ENCODE measurements at regions not wholly inside any gene's neighbourhood (a gene's known extent, or its start where the extent isn't known, plus 50 kb on each side); places are given as distances from the start of the nearest gene placed in this dataset.

DNA sequence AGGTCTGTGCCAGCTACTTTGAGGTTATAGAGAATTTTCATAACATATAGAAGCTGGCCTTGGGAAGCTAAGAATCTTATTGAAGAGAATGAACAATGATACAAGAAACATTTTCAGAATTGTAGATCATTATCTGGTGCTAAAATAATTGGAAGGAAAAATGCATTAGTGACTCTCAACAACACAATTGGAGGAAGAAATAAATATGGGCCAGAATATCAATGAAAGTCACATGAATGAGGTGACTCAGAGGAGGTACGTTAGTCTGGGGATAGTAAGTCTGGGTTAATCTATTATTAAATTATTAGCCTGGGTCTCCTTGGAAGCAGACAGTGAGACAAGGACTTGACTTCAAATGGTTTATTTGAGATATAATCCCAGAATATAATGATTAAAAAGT lies 529.3 kb upstream of the SLIT2 start:
- DNase-seq (ENCODE audit: low read depth in 2 of 2): peak in 1 of 2 donors; percentile 65

DNA sequence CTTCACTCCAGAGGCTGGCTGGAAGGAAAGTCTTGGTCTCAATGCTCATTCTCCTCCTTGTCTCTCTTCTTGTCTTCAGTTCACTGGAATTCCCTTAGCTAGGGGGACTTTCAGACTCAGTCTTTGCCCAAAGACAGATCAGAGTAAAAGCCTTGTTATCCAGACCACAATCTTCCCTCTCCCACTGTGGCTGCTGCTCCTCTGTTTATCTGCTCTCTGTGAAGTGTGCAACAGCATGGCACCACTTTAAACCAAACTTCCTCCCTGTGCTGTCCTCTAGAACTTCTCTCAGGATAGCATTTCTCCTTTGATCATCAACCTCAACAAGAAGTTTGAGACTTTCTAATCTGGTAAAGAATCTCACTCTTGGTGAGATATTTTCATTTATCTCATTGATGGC lies 530.1 kb upstream of the SLIT2 start:
- DNase-seq (ENCODE audit: low read depth in 2 of 2): no peak

DNA sequence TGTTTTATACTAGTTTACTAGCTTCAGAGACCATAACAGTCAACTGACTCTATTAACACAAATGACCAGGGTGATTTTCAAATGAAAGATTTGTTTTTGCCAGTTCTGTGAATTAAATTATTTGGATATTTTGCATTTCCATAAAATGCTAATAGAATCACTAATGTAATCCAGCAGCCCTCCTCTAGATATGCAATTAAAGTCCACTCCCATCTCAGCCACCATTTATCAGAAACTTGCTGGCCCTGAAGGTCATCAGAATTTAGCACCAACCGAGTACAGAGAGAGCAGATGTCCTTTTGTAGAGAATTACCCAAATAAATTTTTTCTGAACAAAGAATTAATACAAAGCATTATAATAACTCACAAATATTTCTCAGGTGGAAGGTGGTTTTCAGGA lies 531.1 kb upstream of the SLIT2 start:
- DNase-seq (ENCODE audit: low read depth in 2 of 2): no peak

DNA sequence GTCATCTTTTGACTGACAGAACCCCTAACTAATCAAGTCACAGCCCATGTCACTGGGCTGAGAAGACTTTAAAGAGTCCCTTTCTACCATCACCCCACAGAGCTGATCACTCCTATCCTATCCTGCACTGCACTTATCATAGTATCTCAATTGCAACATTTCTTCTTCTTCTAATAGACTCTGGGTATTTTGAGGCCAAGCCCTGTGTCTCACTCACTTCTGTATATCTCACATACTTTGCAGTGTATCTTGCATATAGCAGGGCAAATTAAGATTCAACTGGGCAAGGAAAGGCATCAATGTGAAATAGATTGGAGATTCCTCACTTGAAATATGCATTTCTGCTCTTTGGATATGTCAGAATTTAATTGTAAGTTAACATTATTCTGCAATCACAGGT lies 531.5 kb upstream of the SLIT2 start:
- no peak for DNase-seq (ENCODE audit: low read depth in 2 of 2)

DNA sequence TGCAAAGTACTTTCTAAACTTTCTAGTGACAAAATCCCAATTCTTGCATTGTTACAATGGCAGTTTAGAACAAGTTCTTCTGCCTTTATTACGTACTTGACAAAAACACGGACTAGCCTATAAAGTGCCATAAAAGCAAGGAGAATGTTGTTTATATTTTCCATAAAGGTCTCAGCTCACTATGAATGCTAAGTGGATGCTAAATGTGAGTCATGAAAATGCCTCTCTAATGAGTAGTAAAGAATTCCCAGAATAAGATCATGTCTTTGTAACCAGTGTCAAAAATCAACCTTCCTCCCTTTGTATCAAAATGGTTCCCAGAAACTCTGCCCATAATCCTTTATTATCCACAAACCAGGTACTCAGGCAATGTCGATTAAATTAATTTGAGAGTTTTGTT lies 539.8 kb upstream of the SLIT2 start:
- peak in 1 of 2 donors; percentile 24 for DNase-seq (ENCODE audit: low read depth in 2 of 2)

DNA sequence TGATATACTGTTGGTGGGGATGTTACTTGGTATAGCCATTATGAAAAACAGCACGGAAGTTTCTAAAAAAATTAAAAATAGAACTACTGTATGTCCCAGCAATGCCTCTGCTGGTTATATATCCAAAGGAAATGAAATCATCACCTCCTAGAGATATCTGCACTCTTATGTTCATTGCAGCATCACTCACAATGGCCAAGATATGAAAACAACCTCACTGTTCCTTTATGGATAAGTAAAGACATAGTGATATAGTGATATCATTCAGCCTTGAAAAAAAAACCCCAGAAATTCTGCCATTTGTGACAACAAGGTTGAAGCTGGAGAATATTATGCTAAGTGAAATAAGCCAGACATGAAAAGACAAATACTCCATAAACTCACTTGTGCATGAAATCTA lies 543.8 kb upstream of the SLIT2 start:
- DNase-seq (ENCODE audit: low read depth in 2 of 2): no peak

DNA sequence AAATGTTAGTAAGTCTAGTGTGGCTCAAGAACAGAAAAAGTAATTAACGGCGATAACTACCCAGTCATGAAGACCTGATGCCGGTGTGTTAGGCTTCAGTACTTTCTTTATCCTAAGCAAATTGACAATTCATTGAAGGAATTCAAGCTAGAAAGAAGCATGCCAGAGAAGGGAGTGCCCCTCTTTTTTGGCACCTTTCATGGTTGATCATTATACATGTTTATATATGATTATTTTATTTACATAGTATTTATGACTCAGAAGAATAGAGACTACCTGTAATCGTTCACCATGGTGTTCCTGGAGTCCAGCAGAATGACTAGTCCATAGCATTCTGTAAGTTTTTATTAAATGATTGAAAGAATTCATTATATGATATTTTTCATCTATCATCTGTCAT lies 548.3 kb upstream of the SLIT2 start:
- DNase-seq (ENCODE audit: low read depth in 2 of 2): no peak

DNA sequence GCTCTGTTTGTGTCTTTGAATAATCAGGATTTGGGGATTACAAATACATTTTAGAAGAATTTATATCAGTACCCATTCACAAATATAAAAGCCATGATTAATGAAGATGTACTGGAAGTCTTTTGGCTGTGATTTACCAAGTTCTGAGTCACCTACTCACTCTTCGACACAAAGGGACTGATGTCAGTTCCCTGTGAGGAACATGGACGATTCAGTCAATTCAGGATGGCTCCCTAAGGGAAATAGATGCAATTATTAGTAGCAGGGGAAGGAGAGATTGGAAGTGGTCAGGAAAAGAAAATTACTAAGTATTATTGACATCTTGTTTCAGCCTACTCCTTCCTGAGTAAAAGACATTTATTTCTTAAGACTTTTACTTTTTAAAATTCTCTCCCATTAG lies 550.7 kb upstream of the SLIT2 start:
- peak in 1 of 2 donors; percentile 7 for DNase-seq (ENCODE audit: low read depth in 2 of 2)

DNA sequence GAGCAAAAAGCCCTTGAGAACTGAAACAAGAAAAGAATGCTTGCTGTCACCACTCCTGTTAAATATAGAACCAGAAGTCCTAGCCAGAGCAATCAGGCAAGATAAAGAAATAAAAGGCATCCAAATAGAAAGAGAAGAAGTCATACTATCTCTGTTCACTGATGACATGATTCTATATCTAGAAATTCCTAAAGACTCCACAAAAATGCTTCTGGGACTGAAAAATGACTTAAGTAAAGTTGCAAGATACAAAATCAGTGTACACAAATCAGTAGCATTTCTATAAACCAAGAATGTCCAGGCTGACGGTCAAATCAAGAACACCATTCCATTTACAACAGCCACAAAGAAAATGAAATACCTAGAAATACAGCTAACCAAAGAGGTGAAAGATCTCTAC lies 552.7 kb upstream of the SLIT2 start:
- no peak for DNase-seq (ENCODE audit: low read depth in 2 of 2)

DNA sequence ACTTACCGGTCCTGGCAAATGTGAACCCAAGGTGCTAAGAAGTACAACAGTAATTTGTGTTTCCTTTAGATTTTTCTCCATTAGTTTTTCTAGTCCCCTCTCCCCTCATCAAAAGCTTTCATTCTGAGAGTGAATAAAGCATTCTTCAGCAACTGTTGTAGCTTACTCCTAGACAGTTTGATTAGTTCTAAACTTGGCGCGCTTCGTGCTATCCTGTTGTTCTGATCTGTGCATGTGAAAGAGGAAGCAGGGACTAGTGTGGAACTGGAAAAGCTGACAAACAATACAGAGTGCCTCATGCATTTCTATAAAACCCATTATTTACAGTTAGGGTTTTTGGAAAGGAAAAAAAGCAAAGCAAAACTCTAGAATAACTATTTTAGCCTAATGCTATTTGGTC lies 556.9 kb upstream of the SLIT2 start:
- DNase-seq (ENCODE audit: low read depth in 2 of 2): no peak

DNA sequence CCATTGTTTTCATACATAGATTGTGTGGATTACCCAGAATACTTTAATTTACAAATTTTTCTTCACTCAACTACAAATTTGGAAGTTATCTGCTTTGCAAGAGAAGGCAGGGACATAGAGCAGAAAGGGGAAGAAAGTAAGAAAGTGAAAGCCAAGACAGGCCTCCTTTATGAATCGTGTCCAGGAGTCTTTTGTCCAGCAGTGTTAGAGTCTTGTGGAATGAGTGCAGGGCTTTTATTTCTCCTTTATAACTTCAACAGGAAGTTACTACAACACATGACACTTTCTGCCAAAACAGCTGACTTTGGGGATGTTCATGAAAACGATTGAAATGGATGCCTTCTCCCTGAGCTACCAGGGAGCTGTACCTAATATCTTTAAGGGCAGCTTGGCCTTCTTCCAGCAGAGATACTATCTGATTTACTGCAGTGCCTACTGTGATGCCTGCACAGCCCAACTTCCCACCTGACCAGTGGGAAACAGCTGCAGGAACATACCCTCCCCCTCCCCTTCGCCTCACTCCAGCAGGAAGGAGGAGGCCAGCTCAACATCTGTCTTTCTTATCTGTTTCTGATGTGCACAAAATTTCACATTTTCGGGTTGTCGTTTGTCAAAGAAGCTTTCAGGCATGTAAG lies 557.7 kb upstream of the SLIT2 start:
- DNase-seq (ENCODE audit: low read depth in 2 of 2): no peak

DNA sequence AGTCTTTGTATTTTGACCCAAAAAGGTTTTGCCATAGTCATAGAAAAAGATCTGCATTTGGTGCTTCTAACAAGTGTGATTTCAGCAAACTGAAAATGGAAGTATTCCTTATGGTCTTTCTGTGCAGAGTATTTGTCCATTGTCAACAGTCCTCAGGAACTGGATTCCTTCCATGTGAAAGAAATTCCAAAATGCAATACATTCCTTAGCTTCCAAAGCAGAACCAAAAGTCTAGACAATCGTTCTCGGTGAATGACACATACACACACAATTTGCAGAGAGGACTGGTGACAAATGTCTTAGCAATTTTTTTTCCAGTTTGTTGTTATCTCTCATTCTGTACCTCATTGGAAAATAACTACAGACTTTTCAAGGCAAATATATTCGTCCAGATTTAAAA lies 562.2 kb upstream of the SLIT2 start:
- no peak for DNase-seq (ENCODE audit: low read depth in 2 of 2)

DNA sequence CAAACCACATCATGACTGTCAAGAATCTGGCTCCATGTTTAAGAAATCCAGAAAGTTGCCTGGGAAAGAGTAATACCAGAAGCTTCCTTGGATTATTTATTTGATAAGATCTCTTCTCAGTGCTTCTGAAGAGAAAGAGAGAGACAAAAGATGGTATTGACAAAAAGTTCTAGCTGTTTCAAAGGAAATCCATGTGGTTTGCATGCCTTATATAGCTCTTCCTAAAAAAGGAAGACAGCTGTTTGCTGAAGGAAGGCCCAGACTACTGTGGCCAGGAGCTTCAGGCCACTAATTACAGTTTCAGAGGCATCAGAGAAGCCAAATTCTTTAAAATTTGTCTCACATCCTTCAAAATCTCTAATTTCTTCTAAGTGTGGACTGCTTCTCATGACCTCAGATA lies 565.2 kb upstream of the SLIT2 start:
- no peak for DNase-seq (ENCODE audit: low read depth in 2 of 2)

DNA sequence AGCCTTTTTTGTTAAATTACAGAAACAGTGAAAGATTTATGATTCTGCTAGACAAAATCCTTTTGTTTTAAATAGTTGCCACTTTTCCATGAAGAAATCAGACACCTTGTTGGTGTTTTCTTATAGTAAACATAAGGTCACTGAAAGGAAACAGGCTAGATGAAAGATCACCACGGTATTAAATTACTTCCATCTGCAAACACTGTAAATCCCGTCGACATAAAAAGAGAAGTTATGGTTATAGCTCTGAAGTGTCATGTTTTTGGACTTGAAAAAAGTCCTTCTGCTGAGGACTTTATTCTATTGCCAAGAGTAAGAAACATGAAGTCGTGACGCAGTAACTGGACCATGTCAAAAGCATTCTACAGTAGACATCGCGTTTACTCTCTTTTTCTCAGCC lies 567.6 kb upstream of the SLIT2 start:
- DNase-seq (ENCODE audit: low read depth in 2 of 2): no peak

DNA sequence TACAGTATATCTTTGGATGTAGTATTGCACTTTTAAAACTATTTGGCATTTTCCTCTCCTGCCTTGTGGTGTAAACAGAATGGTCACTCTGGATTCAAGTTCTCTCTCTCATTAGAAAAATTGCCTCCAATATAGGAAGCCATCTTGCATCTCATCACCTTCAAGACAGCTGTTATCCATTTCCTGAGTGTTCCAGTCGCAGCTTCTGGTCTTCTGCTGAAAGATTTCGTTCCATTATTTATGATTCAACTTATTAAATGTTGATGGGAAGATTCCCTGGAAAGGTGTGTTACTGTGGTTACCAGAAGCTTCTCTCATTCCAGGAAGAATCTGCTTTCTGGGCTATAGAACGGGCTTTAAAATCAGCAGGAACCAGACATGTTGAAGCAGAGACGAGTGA lies 568.3 kb upstream of the SLIT2 start:
- DNase-seq (ENCODE audit: low read depth in 2 of 2): no peak

DNA sequence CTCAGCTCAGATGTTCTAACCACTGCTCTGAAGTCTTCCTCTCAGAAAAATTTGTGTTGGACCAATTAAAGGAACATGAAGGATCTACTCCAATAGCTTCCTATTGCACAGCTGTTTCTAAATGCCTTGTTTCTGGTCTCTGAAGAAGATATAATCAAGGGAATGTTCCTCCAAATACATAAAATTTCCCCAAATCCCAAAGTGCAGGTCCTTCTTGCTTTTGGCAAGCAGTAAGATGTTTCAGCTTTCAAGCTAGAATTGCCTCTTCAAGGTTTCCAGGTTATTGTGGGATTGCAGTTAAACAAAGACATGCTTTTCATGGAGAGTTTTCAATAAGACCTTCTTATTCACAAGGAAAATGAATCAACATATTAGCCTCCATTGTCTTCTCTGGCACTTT lies 574.5 kb upstream of the SLIT2 start:
- no peak for DNase-seq (ENCODE audit: low read depth in 2 of 2)

DNA sequence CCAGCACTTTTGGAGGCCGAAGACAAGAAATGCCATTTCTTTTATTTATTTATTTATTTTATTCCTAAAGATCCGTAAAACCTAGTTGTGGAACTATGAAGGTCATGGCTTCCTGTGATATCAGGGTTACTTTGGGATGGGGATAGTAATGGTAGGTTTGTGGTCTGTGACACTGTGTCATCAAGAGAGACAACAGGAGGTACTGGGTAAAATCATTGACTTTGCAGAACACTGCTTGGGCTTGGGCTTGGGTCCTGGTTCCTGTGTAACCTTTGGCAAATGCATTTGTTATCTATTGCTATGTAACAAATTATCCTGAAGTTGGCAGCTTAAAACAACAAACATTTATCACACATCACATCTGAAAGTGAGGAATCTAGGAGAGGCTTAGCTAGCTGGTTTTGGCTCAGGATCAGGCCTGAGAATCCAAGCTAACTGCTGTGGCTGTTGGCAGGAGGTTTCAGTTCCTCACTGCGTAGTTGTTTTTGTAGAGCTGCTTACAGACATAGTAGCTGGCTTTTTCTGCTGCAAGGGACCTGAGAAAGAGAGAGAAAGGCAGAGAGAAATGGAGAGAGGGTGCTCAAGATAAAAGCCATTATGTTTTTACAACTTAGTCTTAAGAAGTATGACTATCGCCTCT lies 576.4 kb upstream of the SLIT2 start:
- no peak for DNase-seq (ENCODE audit: low read depth in 2 of 2)

DNA sequence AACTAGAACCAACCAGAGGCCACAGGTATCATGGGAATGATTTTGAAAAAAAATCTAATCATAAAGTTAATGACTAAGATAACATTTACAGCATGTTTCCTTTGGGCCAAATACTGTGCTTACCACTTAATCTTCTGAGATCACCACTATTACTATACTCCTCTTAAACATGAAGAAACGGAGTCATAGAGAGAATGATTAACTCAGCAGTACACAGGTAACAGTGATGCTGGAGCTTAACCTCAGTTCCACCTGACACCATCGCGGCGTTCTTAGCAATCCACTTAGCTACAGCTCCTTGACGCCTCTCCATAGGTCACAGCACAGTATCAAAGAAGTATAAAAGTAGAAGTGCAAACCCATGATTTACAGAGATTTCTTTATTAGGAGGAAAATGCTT lies 592.6 kb upstream of the SLIT2 start:
- DNase-seq (ENCODE audit: low read depth in 2 of 2): no peak

DNA sequence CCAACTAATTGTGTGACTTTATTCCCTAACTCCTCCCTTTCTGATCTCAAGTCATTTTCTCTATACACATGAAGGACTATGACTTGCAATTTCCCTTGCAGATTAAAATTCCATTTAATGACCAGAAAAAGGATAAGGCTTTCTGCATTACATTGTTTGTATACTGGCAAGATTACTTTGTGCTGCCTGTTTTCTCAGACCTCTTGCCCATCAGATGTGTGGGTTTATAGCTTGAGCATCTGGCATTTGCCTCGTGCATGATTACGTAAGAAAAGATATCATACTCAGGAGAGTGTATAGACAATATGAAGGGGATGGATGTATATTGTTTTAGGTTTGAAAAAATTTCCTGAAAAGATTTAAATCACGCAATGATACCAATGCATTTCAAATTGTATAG lies 593.8 kb upstream of the SLIT2 start:
- DNase-seq (ENCODE audit: low read depth in 2 of 2): no peak

DNA sequence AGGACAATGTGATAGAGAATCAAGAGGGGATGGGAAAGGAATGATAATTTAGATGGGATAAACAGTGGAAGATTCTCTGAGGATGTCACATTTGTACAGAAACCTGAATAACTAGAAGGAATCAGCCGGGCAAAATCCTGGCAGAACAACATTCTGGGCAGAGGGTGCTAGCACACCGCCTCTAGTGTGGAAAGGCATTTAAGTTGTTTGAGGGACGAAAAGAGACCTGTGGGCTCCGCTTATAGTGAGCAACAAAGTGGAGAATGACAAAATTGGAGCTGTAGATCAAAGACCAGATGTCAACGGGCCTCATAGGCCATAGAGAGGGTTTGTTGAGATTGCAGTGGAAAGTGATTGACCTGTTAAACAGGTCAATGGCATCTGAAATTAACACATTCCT lies 596.0 kb upstream of the SLIT2 start:
- DNase-seq (ENCODE audit: low read depth in 2 of 2): no peak

DNA sequence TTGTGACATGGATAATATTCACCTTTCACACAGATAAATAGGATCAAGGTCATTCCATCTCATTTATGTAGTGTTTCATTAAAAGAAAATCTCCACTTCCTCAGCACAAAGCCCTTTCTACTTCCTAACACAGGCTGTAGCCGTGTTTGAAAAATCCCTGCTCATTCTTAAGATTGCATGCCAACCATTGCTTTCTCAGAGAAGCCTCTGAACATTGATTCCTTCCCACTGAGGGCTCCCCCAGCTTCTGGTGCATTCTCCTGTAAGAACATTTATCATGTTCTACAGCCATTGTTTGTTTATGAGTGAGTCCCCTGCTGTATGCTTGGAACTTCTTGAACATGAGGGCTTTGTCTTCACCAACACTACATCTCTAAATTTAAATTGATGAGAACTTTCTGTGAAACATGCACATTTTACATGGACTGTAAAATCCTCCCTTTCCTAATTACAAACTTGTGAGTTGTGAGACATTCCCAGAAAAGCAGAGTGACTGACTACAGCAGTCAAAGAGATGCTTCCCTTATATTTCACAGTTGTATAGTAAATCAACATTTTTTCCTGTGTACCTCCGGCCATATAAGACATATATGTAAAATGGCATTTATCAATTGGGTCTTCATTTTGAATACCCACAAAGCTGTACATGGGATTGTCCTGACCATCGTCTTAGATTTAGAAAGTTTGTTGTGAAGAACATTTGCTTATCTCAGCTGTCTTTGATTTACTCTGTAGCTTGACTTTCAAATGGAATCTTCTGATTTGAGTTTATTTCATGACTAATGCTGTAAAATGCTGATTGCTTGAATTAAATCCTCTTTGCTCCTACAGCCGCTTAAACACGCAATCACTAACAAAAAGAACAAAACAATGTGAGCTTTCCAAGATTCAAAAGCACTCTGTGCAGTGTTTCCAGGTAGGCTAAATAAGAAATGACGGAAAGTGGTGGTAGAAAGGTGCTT lies 600.5 kb upstream of the SLIT2 start:
- DNase-seq (ENCODE audit: low read depth in 2 of 2): no peak

DNA sequence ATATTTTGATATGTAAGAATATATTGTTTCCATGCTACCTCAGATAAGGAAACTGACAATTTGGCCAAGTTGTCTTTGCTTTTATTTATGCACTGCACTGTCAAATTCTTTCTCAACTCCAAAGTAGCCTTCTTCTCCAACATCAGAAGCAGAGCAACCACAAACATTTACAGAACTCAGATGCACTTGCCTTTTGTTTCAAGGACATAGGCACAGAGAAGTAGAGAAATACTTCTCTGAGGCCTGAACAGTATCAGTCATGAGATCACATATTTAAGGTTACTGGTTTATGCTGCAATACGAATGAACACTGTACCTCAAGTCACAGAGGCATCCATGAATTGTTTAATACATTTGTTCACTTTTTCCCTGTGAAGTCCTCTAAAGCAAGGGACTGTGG lies 606.1 kb upstream of the SLIT2 start:
- DNase-seq (ENCODE audit: low read depth in 2 of 2): no peak

DNA sequence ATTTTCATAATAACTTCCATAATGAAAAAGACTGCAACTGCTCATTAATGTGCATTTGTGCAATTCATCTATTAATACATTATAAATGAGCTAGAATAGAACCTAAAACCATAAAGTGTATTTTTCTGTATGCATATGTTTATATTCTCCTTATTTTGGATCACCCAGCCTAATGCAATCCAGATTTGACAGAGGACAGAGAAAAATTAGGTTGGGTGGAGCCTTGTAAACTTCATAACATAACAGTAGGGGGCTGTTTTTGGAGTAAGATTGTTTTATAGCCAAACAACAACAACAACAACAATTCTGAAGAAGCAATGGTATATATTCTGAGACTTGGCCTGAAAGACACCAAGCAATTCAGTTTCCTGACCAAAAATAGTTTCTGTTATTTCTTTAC lies 615.3 kb upstream of the SLIT2 start:
- DNase-seq (ENCODE audit: low read depth in 2 of 2): no peak

Measured in dermis microvascular lymphatic vessel endothelial cell (primary cell).